ENCODE measurements at regions not wholly inside any gene's neighbourhood (a gene's known extent, or its start where the extent isn't known, plus 50 kb on each side); places are given as distances from the start of the nearest gene placed in this dataset.

GRCh38 chr10:3411044-3411443 lies 238.5 kb upstream of the PITRM1 start:
- TF ChIP-seq, protein P1, sequence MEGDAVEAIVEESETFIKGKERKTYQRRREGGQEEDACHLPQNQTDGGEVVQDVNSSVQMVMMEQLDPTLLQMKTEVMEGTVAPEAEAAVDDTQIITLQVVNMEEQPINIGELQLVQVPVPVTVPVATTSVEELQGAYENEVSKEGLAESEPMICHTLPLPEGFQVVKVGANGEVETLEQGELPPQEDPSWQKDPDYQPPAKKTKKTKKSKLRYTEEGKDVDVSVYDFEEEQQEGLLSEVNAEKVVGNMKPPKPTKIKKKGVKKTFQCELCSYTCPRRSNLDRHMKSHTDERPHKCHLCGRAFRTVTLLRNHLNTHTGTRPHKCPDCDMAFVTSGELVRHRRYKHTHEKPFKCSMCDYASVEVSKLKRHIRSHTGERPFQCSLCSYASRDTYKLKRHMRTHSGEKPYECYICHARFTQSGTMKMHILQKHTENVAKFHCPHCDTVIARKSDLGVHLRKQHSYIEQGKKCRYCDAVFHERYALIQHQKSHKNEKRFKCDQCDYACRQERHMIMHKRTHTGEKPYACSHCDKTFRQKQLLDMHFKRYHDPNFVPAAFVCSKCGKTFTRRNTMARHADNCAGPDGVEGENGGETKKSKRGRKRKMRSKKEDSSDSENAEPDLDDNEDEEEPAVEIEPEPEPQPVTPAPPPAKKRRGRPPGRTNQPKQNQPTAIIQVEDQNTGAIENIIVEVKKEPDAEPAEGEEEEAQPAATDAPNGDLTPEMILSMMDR (IDR thresholded peaks at IDR 0.05) = no peak
- TF ChIP-seq EZH2 (IDR thresholded peaks at IDR 0.05; ENCODE audit: borderline replicate concordance, insufficient read depth, low read depth, low read length, poor library complexity, severe bottlenecking) = no peak
- Mint-ChIP-seq H3K4me1 (no peaks in the 10 kb centered on the region), H3K27ac (no peak overlapping the region), H3K27me3 (peaks cover 3% of the 10 kb centered on the region), H3K4me3 (no peak overlapping the region), H3K9me3 (ENCODE audit: insufficient read depth) (no peaks in the 10 kb centered on the region)
- Histone ChIP-seq H3K9ac (ENCODE audit: low read length) (no peak overlapping the region), H3K4me1 (ENCODE audit: control insufficient read depth in 2 of 2, insufficient read depth in 2 of 2, low read length in 2 of 2) (no peaks in the 10 kb centered on the region), H3K79me2 (ENCODE audit: control insufficient read depth, insufficient read depth, low read length) (no peaks in the 10 kb centered on the region), H4K20me1 (ENCODE audit: control insufficient read depth, insufficient read depth, low read length, poor library complexity, severe bottlenecking) (no peaks in the 10 kb centered on the region), H2AFZ (ENCODE audit: insufficient read depth, low read depth, low read length, poor library complexity, severe bottlenecking) (no peak overlapping the region), H3K4me3 (ENCODE audit: control extremely low read depth in 1 of 5, extremely low read depth in 1 of 5, insufficient read depth in 1 of 5, low read depth in 2 of 5, low read length in 4 of 5) (no peak overlapping the region), H3K9me3 (ENCODE audit: control extremely low read depth in 1 of 3, control insufficient read depth in 2 of 3, insufficient read depth in 1 of 3, low read length in 2 of 3) (peaks cover 0 to 7% (median 2%) of the 10 kb centered on the region in 3 donors), H3K27me3 (replicated peaks in 1 of 4; ENCODE audit: control extremely low read depth in 1 of 4, control insufficient read depth in 3 of 4, insufficient read depth in 4 of 4, low read length in 3 of 4) (peaks cover 0 to 3% (median 0%) of the 10 kb centered on the region in 4 experiments), H3K27ac (ENCODE audit: low read length in 2 of 2) (no peak overlapping the region), H3K4me2 (replicated peaks; ENCODE audit: low read depth, low read length, poor library complexity, severe bottlenecking) (no peak overlapping the region), H3K36me3 (replicated peaks in 1 of 2; ENCODE audit: control extremely low read depth in 1 of 2, control insufficient read depth in 1 of 2, extremely low read depth in 1 of 2, insufficient read depth in 2 of 2, low read length in 1 of 2) (no peaks in the 10 kb centered on the region)
- ATAC-seq (ENCODE audit: low read depth) (no peak), DNase-seq (no peak)
- intact Hi-C loops (cut with micrococcal nuclease) = no loop called here
- ChIA-PET POLR2A (no interaction called here), CTCF (no interaction called here)
- 69% methylated on average over 3 of the region's 3 CpGs for WGBS (ENCODE audit: insufficient coverage)

DNA sequence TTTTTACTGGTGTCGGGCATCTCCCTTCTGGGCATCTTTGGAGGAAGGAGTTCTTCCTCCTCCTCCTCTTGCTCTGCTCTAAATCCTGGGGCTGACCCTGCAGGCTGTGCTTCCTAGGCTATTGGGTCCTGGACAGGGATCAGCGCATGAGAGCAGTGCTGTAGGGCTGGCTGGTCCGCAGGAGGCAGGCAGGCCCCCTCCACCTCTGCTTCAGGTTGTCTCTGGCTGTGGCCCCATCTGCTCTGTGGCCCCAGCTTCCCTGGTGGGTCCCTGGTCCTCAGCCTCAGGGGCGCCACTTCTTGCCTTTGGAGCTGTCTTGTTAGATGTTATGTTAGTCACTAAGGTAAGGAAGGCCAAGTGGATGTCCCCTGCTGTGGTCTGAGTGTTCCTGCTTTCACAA lies 237.3 kb upstream of the PITRM1 start:
- H3K36me3 ChIP-seq (replicated peaks in 1 of 2; ENCODE audit: control extremely low read depth in 1 of 2, control insufficient read depth in 1 of 2, extremely low read depth in 1 of 2, insufficient read depth in 2 of 2, low read length in 1 of 2) = no peaks in the 10 kb centered on the region
- Mint-ChIP-seq H3K9me3 (ENCODE audit: insufficient read depth) (no peaks in the 10 kb centered on the region), H3K27ac (no peak overlapping the region), H3K4me1 (no peaks in the 10 kb centered on the region), H3K4me3 (no peak overlapping the region), H3K27me3 (peaks cover 3% of the 10 kb centered on the region)
- WGBS (ENCODE audit: insufficient coverage) = 89% methylated on average over 4 of the region's 4 CpGs
- POLR2A ChIA-PET = no interaction called here
- no peak for TF ChIP-seq EZH2 (IDR thresholded peaks at IDR 0.05; ENCODE audit: borderline replicate concordance, insufficient read depth, low read depth, low read length, poor library complexity, severe bottlenecking)
- TF ChIP-seq, protein P1 (IDR thresholded peaks at IDR 0.05) = no peak
- DNase-seq = no peak
- no peak for ATAC-seq (ENCODE audit: low read depth)
- no peak overlapping the region for H2AFZ ChIP-seq (ENCODE audit: insufficient read depth, low read depth, low read length, poor library complexity, severe bottlenecking)
- H3K4me3 ChIP-seq (ENCODE audit: control extremely low read depth in 1 of 5, extremely low read depth in 1 of 5, insufficient read depth in 1 of 5, low read depth in 2 of 5, low read length in 4 of 5) = no peak overlapping the region
- no peaks in the 10 kb centered on the region for H4K20me1 ChIP-seq (ENCODE audit: control insufficient read depth, insufficient read depth, low read length, poor library complexity, severe bottlenecking)
- intact Hi-C loops (cut with micrococcal nuclease) = no loop called here
- H3K4me1 ChIP-seq (ENCODE audit: control insufficient read depth in 2 of 2, insufficient read depth in 2 of 2, low read length in 2 of 2) = no peaks in the 10 kb centered on the region
- H3K4me2 ChIP-seq (replicated peaks; ENCODE audit: low read depth, low read length, poor library complexity, severe bottlenecking) = no peak overlapping the region
- peaks cover 0 to 3% (median 0%) of the 10 kb centered on the region in 4 experiments for H3K27me3 ChIP-seq (replicated peaks in 1 of 4; ENCODE audit: control extremely low read depth in 1 of 4, control insufficient read depth in 3 of 4, insufficient read depth in 4 of 4, low read length in 3 of 4)
- no peak overlapping the region for H3K27ac ChIP-seq (ENCODE audit: low read length in 2 of 2)
- H3K79me2 ChIP-seq (ENCODE audit: control insufficient read depth, insufficient read depth, low read length) = no peaks in the 10 kb centered on the region
- H3K9ac ChIP-seq (ENCODE audit: low read length) = no peak overlapping the region
- CTCF ChIA-PET = interaction anchor here (0.6 kb wide), 1 partner anchor 225 kb away, joined by 6 read pairs; no protein-coding TSS in a partner anchor
- H3K9me3 ChIP-seq (ENCODE audit: control extremely low read depth in 1 of 3, control insufficient read depth in 2 of 3, insufficient read depth in 1 of 3, low read length in 2 of 3) = peaks cover 0 to 7% (median 2%) of the 10 kb centered on the region in 3 donors

Data from B cell (primary cell).